Stimulated activated CD4-positive, alpha-beta T cell treated with anti-CD3 and anti-CD28 coated beads, Interleukin-4, amount 100 ng/mL, for 24 hours (primary cell): ENCODE measurements at regions not wholly inside any gene's neighbourhood (a gene's known extent, or its start where the extent isn't known, plus 50 kb on each side); places are given as distances from the start of the nearest gene placed in this dataset.

Experiments
- DNase-seq: peaks from one replicate; pipeline ENCODE4 v3.0.0-alpha.2; 2020

DNA sequence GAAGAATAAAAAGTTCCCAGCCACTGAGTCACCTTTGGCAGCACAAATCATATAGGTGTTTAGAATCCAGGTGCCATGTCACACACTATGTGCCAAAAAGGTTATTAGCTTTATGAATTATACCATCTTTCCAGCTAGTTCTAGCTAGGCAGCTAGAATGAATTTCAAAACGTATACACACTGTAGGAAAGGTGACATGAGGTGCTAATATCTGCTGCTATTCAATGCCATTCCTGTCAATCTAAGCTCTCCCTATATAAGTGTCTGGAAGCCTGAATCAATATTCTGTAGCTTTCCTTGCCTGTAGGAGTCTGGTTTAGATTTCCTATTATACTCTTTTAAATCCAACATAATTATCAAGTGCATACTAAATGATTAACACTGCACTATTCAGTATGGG is 868.6 kb downstream of the GATA3 start:
- no peak for DNase-seq

DNA sequence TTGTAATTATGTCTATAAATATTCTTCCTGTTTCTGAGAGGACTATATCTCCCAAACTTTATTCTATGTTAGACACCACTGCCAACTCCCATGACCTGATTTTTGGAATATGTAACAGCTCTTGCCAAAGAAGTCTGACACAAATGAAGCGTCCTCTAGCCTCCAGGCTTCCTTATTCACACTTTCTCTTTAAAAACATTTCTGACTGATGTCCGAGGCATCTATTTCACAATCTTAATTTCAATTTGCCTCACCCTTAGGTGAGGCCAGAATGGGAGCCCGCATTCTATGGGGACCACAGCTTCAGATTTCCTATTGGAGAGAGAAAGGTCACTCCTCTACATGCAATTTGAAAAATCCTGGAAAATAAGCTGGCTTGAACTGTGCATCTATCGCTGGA is 873.2 kb downstream of the GATA3 start:
- no peak for DNase-seq

DNA sequence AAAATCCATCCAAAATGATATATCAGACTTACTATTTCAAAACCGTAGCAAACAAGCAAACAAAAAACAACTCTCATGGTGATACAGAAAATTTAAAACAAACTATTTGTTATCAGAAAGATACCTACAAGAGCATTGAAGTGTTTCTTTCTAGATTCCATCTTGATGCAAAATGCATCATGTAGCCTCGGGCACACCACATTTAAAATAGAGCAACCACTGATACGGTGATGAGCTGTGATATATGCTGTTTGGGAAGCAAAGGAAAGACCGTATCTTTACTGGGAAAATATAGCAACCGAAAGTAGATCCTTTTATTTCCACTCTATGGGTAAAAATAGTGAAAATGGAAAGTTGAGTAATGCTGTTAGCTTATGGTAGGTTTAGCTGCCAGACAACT is 892.0 kb downstream of the GATA3 start:
- DNase-seq = no peak

DNA sequence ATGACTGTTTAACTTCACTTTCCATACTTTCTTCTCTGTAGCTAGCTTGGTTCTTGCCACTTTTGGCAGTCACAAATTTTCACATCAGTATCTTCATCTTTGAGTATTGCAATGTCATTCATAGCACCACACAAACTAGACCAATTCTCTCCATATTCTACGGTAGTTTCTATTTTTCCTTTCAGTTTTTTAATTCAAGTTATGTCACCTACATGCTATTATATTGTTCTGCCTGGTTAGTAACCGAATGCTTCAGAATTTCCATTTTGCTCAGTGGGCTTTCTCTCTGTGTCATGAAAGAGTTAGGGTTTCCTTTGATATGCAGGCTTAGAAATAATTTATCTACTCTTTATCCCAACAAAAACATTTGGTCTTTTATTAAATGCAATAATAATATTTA is 896.5 kb downstream of the GATA3 start:
- no peak for DNase-seq

DNA sequence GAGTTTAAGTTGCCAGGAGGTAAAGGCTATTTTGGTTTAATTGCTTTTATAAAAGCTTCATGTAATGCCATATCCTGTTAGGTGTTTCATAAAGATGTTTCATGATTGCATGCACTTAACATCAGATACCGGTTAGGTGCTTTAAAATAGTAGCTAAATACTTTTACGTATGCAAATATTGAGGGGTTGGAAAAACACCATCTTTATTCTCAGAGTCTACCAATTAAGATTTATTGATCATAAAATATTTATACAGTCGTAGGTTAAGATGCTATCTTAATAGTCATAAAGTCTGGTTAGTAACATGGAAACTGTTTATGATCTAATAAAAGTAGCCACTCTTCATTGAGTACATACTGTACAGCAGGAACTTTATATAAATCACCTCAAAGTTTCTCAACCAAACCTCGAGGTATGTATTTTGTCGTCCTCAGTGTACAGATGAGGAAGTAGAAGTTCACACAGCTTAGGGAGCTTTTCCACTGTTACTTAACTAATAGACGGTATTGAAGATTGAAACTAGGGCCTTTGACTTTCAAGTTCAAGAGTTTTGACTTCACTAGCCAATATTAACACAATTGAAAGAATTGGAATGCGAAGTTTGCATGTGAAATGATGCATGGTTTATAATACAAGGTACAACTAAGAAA is 897.1 kb downstream of the GATA3 start:
- no peak for DNase-seq

DNA sequence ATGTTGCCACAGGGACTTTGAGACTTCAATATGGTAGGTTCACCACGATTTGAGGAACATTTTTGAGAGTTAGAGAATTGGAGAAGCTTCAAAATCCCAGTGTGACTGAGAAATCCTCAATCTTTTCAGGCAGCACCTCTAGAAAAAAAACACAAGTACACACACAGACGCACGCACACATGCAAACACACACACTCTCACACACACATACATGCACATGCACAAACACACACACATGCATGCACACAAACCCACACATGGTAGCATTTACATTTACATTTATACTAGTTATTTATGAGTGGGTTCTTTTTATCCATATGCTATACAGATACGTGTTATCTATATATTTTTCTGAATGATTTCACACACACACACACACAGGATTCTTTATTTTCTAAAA is 901.9 kb downstream of the GATA3 start:
- no peak for DNase-seq

DNA sequence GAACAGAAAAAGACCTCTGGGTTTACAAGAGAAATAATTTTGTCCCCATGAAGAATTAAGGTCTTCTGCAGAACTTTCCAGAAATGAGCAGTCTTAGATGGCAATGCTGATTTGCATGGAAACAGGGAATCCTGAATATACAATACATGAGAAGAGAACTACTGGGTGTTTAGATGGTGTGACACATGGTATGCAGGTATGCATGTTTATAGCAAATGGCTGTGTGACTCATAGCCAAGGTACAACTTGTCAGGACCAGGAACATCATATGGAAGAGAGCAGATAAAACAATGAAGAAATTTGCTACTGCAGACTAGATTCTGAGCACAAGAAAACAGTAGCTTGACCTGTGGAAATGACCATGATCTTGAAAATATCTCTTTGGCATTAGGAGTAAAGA is 907.8 kb downstream of the GATA3 start:
- DNase-seq = no peak

DNA sequence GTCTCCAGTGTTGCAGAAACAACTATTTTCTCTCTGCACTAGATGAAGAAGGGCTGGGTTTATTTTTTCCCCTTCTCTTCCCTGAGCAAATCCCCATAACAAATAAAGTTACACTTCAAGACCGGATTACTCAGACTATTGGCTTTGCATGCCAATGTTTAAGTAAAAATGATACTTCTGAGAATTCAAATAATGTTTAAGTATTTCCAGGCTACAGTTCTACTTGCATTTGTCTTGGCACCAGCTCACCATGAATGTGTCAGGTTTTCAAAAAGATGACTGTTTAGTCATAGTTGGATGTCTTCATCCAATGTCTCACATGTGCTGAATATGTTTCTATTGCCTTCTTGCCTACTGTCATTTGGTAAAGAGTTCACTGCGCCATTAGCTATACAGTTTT is 912.6 kb downstream of the GATA3 start:
- DNase-seq = no peak

DNA sequence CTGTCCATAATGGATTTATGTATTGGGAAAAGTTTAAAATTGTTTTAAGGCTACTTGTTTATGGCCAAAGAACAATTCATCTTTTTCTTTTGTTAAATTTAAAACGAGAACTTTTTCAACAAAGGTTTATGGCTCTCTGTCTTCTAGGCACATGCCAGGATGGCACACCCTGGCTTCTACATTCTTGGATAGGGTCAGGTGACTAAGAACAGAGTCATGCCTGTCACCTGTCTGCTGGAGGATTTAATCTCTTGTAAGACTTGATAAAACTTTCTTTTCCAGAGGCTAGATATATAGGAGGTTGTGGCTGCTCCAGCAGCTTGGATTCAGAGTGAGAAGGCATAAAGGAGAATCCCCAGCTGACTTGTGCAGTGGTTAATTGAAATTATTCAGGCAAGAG is 915.4 kb downstream of the GATA3 start:
- DNase-seq = no peak

DNA sequence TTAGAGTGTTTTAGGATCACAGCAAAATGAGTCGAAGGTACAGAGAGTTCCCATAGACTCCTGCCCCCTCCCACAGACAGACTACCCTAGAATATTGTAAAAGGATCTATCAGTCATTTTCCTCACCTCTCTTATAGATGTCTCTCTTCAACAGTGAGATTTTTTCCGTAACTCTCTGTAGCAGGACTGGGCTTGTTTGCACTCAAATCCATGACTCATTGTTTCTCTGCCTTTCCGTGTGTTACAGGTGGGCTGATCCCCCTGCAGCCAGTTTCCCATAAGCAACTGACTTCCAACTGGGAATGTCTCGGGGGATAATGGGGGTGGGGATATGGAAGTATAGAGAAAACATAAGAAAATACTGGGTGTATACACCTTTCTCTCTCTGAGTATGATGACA is 921.0 kb downstream of the GATA3 start:
- no peak for DNase-seq

DNA sequence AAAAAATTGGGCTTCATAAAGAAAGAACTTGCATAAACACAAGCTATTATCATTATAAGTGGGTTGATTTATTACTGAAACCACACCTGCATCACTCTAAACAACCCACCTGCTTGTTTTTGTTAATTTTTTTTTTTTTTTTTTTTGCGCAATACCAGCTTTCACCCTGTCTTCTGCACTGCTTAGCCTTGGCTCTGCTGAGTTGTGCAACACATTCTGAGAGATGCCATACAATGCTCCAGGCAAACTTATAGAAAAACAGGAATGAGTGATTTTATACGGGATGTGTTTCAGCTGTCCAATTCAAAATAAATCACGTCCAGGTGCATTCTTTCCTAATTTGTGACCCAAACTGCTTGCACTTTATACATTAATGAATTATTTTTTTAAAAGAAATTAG is 923.6 kb downstream of the GATA3 start:
- DNase-seq = no peak

DNA sequence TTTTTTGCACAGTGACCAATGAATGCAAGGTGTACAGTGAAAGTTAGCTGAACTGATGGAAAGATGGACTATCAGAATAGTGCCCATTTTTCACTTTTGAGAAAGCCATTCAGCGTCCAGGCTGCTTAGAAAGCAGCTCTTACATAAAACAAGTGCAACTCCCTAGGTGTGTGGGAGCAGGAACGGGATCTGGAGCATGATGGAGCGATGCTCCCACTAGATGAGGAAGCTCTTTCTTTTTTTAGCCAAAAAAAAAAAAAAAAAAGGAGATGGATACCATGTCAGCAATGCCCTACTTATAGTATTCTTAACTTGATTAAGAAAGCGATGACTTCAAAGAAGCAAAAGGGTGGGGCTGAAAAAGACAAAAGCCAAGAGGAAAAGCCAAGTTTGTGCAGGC is 925.5 kb downstream of the GATA3 start:
- DNase-seq = no peak

DNA sequence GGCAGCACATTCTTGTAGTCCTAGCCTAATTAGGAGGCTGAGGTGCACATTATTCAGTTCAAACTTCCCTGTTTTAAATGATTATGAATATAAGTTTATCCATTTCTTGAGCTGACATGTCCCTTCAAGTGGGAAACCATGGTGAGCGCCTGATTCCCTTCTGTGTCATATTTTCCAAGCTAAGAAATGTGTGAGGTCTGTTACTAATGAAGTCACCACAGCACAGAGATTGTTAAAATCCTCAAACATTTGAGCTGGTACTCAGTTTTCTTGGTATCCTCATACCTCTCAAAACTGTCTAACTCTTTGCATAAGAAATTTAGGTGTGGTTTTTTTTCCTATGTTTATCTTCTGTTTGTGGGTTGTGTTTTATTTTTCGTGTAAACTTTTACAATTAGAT is 926.8 kb downstream of the GATA3 start:
- DNase-seq = no peak

DNA sequence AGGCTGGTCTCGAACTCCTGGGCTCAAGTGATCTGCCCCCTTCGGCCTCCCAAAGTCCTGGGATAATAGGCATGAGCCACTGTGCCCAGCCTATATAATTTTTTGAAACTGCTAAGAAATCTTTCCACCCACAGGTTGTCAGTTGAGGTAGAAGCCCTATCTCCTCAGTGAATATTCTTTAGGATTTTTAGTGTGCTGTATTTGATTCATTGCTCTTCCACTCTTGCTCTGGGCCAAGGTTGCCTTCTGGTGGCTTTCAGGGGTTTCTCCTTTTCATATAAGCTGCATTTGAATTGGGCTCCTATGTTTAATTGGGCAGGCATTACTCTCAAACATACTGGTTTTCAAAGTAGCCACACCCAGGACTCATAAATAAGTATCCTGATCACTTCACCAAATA is 931.2 kb downstream of the GATA3 start:
- no peak for DNase-seq

DNA sequence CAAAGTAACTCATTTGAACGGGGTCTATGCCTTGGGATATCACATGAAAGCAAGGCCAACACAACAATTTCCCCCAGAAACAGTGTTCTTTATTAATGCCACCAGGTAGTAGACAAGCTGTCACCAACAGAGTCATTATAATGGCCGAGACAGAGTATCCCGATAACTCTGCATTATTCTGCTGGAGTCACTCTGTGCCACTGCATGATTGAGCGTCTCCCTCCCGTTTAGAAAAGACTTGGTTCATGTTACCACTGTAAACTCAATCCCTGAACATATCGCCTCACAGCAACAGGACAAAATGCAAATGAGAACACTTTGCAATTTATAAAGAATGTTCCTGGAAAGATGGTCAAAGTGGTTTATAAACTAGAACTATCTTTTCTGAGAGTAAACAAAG is 932.5 kb downstream of the GATA3 start:
- DNase-seq = no peak

DNA sequence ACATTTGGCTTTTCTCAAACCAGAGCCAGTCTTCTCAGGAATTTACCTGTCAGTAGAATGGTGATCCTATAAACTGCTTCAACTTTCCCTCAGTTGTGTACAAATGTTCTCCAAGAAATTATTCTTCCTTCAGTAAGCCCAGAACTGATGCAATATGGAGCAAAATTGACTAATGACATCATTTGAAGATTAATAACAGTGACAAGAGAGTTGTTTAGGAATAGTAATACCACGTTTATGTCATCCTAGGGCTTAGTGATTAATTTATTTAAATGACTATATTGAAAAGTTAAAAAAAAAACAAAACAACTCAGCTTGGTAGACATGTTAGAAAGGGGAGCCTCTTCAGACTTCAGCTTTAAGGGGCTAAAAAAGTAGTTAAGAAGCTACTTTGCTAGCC is 933.2 kb downstream of the GATA3 start:
- DNase-seq = no peak

DNA sequence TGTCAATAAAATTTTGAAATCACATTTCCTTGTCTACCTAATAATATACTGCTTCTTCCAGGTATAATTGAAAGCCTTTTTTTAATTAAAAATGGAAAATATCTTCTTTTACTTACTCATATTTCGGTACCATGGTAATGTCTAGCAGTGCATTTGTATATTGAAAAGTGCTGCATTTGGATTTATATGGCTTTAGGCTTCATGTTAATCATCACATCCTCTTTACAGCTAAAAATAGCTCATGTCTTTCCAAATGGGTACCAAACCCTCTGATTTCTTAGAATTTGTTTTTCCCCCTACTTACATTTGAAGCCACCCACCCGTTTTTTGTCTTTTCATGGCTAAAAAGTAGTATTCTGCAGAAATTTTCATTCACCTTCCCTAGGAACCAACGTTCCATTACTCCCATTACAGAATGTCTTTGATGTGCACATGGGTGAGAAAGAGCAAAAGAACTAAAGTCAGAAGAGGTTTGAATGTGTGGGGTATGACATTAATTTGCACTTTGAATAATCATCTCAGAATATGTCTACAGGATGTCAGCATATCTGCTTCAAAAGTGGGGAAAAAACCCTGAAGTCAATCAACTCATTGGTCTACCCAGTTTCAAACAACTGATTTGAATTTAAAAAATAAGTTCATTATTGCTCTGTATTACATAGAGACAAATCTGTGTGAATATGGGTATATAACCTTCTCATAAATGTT is 935.9 kb downstream of the GATA3 start:
- DNase-seq = no peak

DNA sequence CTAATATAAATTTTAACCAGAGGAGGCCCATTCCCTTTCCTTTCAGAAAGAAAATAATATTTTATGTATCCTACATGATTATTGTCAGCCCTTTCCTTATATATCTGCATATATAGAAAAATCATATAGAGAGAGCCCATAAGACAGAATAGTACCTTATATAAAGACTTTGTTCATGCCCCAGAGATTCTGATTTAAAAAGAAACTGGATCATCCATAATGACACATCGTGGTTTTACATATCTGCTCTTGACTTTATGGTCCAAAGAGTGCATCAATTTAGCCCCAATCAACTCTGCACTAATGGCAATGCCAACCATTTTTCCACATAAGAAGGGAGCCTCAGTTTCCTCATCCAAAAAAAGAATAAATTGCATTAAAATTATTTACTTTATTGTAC is 937.5 kb downstream of the GATA3 start:
- DNase-seq = no peak

DNA sequence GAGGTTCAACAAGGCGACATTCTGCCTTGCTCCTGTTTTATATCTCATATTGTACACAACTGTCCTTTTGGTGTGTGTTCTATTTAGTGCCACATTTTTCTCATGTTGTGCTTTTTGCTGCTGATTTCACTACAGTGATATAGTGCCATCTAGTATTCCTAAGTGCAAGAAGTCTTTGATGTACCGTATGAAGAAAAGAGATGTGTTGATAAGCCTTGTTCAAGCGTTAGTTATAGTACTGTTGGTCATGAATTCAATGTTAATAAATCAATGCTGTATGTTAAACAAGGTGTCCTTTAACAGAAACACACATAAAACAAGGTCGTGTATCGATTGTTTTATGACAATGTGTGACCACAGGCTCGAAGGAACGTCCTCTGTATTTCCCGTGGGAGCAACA is 939.4 kb downstream of the GATA3 start:
- DNase-seq = no peak

DNA sequence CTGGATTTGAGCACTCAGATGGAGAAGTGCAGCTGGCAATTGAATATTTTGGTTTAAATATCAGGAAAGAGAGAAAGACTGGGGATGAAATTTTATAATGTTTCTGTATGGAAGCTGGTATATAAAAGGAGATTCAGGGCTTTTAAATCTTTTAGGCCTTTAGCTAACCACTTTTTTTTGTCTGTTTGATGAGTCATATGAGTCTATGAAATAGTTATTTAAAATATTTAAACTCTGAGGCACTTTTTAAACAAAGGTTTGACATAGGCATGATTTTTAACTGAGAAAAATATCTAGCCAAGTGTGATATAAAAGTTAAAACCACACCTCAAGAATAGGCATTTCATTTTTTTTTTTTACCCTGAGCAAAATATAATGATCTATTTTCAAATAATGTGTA is 944.3 kb downstream of the GATA3 start:
- DNase-seq = no peak

DNA sequence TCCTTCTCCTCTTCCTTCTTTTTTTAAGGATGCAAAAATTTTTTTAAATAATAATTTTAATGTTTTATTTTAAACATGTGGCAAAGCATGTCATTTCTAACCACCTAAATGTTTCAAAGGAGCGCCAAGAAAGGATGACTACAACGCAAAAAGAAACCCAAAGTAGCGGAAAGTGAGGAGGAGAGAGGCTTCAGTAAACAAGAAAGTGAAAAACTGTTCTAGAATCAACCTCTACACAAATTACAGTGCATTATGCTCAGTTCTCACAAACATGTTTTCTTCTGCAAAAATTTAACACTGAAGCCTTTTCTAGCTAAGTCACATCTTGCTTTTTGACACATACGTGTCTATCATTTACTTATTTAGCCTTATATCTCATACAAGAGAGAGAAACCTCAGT is 948.6 kb downstream of the GATA3 start:
- no peak for DNase-seq

DNA sequence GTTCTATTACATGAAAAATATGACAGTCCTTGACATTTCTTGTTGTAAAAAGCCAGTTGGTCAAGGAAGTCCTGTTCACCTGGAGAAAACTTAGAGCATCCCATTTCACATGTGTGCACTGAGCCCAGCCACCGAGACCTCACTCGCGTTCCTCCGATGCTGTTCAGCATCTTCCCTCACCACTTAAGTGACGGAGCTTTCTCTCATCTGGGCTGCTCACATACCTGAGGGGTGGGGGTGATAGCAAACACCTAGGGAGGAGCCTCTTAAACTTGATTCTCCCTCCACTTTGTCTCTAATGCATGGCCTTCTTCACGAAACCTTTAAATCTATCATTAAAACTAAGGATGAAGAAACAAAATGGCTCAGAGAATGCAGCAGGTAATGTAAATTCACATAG is 950.2 kb downstream of the GATA3 start:
- DNase-seq = no peak

DNA sequence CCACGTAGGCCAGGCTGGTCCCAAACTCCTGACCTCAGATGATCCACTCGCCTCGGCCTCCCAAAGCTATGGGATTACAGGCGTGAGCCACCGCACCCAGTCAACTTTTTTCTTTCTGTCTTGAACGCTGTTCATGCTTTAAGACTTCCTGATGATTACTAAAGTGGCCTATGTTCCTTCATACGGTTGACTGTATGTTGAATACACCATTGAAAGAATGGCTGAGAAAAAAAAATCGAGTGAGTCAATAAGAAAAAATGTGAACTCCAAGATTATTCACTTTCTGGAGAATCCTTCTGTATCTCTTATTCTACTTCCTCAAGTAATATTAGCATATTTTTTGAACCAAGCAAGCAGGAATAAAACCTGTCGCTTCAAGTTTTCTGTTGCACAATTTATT is 955.0 kb downstream of the GATA3 start:
- DNase-seq = no peak

DNA sequence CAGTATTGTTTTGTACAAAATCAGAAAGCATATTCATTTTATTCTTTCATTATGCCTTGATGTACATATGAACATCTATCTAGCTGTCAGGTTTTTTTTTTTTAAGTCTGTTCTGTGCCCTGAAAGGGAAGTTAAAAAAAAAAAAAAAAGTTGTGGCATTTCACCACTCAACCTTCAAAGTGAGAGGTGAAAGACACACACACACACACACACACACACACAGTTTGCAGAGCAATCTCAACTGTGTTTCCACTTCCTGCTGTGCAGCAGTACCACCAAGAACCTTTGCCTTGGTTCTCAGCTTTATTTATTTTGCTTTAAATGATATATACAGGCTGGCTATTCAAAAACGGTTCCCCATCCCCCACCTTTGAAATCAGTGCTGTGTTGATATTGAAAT is 955.6 kb downstream of the GATA3 start:
- peak; percentile 16 for DNase-seq
